Ramos (cell line): ENCODE measurements at regions not wholly inside any gene's neighbourhood (a gene's known extent, or its start where the extent isn't known, plus 50 kb on each side); places are given as distances from the start of the nearest gene placed in this dataset.
"Not testable (repeated sequence)": the region's sequence is repeated elsewhere in the genome, so short reads cannot be mapped to it uniquely, and the experiment has no call there.

Experiments used
- in situ Hi-C: fragments of 300-500 bp; cut with MboI; formaldehyde crosslinking; loops from one replicate; pipeline ENCODE4 v1.14.3; 2022; ENCODE audit warnings: low sequenced_read_pairs; ENCODE audit not compliant: unreplicated experiment

GRCh38 chr5:34258598-34258997 lies 215.6 kb upstream of the C1QTNF3 start:
- in situ Hi-C loops: not testable (repeated sequence)

GRCh38 chr5:34261020-34261419 lies 218.0 kb upstream of the C1QTNF3 start:
- in situ Hi-C loops: not testable (repeated sequence)

- in situ Hi-C loops: not testable (repeated sequence)
These were observed 223.1 kb upstream of the C1QTNF3 start for GRCh38 chr5:34266151-34266550.

- in situ Hi-C loops: not testable (repeated sequence)
These were observed 253.7 kb upstream of the C1QTNF3 start for GRCh38 chr5:34296759-34297158.

- in situ Hi-C loops: not testable (repeated sequence)
These were observed 286.2 kb upstream of the C1QTNF3 start for GRCh38 chr5:34329201-34329600.

GRCh38 chr5:34329611-34330108 lies 286.6 kb upstream of the C1QTNF3 start:
- in situ Hi-C loops: not testable (repeated sequence)

GRCh38 chr5:34331928-34332454 lies 289.0 kb upstream of the C1QTNF3 start:
- in situ Hi-C loops: not testable (repeated sequence)

GRCh38 chr5:34339408-34340001 lies 296.5 kb upstream of the C1QTNF3 start:
- in situ Hi-C loops: not testable (repeated sequence)

GRCh38 chr5:34354440-34354839 lies 301.7 kb upstream of the RAI14 start:
- in situ Hi-C loops: not testable (repeated sequence)

- in situ Hi-C loops: not testable (repeated sequence)
These were observed 284.7 kb upstream of the RAI14 start for GRCh38 chr5:34371417-34371816.

GRCh38 chr5:34371817-34372216 lies 284.3 kb upstream of the RAI14 start:
- in situ Hi-C loops: not testable (repeated sequence)

- in situ Hi-C loops: not testable (repeated sequence)
These were observed 283.4 kb upstream of the RAI14 start for GRCh38 chr5:34372739-34373138.

GRCh38 chr5:34377651-34378050 lies 278.5 kb upstream of the RAI14 start:
- in situ Hi-C loops: not testable (repeated sequence)

- in situ Hi-C loops: not testable (repeated sequence)
These were observed 277.6 kb upstream of the RAI14 start for GRCh38 chr5:34378498-34378897.

- in situ Hi-C loops: not testable (repeated sequence)
These were observed 267.4 kb upstream of the RAI14 start for GRCh38 chr5:34388754-34389153.

- in situ Hi-C loops: no loop called here
These were observed 246.8 kb upstream of the RAI14 start for GRCh38 chr5:34409373-34409772.

- in situ Hi-C loops: no loop called here
These were observed 245.6 kb upstream of the RAI14 start for GRCh38 chr5:34410411-34411139.

GRCh38 chr5:34411470-34412346 lies 244.4 kb upstream of the RAI14 start:
- in situ Hi-C loops: no loop called here

GRCh38 chr5:34412736-34413135 lies 243.4 kb upstream of the RAI14 start:
- in situ Hi-C loops: no loop called here

- in situ Hi-C loops: no loop called here
These were observed 240.4 kb upstream of the RAI14 start for GRCh38 chr5:34415559-34416198.
